GM19395 (cell line): ENCODE measurements at regions not wholly inside any gene's neighbourhood (a gene's known extent, or its start where the extent isn't known, plus 50 kb on each side); places are given as distances from the start of the nearest gene placed in this dataset.
"Not testable (repeated sequence)": the region's sequence is repeated elsewhere in the genome, so short reads cannot be mapped to it uniquely, and the experiment has no call there.

ENCODE experiments used
- ATAC-seq: cut with Tn5 transposase; IDR thresholded peaks from one replicate; pipeline ENCODE4 v1.9.1; 2021; ENCODE audit warnings: mild to moderate bottlenecking, moderate library complexity; ENCODE audit not compliant: unreplicated experiment

DNA sequence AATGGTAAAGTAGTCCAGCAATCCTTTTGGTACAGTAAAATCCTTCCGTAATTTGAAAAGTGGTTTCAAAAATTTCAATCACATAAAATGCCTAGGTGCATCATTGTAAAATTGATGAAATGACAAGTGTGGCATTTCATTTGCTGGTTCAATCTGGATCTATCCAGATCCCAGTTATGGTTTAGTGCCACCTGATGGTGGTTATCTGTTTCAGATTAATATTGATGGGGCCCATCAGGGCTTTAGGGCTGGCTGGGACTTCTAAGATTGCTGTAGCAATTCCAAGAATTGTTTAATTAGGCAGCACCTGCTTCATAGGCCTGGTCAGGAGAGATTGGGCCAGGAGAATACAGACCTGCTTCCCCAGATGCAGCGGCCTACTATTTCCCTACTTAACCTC lies 55.5 kb upstream of the PIK3C3 start:
- ATAC-seq: no peak

DNA sequence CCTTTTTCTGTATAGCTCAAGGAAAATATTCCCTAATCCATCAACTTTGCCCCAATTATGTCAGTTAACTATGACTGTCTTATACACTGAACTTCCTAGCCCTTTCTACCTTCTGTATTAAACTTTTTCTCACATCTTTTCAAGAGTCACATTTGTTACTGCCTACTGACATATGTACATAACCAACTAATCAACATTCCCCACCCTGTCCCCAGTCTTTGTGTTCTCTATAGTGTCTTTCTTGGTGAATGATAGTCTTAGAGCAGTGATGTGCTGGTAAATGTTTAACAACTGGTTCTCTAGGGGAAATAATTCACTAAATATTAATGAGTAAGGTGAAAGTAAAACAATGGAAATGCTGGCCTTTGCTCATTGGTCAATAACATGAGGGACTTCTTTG lies 61.6 kb upstream of the PIK3C3 start:
- no peak for ATAC-seq

DNA sequence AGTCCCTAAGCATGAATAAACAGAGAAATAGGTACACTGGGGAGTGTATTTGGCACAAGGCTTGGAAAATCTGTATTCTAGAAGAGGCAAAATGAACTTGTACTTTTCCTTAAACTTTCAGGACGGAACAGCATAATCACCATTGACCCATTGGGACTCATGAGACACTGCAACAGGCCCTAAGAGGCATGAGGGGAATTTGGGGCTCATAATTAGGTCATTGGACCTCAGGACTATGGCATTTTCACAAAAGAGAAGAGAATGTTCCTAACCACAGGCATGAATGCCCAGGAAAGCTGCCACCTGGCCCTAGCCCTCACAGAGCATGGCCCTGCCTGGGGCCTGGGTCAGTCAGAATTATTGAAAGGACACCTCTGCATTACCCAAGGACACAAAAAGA lies 67.9 kb upstream of the PIK3C3 start:
- no peak for ATAC-seq

DNA sequence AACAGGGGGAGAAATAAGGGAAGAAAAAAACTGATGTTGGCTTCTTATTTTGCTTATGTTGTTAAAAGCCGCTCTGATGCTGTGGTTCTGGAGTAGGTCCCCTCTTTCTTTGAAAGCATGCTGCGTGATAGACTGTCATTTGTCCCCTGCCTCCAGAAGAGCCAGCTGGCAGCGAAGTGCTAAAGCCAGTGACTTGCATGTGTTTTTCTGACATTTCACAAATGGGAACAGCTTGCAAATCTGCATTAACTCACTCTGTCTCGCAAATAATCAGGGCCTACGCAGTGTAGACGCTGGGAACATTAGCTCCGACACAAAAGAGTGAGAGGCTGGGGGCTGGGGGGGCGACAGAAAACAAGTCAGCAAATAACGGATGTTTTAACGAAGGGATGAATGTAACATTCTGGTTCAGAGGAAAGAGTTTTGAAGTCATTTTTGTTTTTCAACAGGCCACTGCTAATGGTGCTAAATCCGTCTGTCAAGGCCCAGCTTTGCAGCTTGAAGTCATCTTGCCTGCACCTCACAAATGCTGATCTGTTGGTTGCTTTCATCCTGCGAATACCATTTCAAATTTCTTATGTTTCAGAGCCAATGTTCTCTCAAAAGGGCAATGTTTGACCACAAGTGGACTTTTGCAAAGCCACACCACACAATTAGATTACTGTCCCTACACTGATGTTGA lies 68.8 kb upstream of the PIK3C3 start:
- ATAC-seq: no peak

DNA sequence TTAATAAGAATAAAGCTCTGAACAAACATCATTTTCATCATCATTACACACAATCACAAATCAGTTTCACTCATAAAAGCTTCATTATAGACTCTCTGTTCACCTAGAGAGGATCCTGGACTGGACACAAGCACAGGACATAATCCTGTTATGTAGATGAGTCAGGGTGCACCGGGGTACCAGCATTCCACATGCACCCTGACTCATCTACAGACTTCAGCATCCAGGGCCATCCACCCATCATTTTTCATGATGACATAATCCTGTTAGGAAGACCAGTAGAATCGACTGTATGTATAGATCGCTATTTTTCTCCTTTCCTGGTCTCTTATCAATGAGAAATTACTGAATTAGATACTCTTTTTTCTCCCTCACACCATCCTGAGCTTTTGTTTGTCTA lies 73.7 kb upstream of the PIK3C3 start:
- no peak for ATAC-seq

DNA sequence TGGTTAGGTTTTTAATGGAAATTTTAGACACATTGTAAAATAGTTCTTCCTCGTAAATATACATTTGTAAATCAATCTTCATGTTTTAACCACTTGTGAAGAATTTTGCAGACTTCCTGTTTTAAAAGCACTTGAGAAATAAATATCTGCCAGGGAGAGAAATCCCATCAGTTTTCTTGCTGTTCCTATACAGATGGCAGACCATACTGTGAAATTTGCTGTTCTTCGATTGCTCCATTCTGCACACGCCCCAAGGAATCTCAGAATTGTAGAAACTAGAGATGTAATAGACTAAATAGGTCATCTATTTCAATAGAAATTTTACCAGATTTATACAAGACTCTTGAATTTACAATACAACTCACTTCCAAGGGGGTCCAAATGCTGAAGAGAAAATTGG lies 75.8 kb upstream of the PIK3C3 start:
- ATAC-seq: no peak

DNA sequence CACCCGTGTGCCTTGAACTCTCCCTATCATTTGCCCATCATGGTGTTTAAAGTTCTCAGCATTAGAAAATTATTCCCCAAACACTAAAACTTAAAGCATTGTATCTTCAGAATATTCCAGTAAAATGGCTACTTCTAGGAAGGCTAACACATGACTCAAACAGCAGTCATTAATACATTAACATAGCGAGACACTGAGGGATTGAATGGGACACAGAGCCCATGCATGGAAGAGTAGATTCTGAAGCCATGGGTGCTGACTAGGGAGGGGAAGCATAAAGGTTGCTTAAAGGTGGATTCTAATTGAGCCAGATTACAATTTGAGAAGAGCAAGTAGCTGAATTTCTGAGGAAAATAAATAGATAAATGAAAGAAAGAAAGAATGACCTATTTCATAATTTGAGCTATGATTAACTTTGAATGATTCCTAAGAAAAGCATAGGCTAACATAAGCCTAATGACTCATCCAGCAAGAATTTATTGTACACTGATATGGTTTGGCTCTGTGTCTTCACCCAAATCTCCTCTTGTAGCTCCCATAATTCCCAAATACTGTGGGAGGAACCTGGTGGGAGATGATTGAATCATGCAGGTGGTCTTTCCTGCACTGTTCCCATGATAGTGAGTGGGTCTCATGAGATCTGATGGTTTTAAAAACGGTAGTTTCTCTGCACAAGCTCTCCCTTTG lies 79.8 kb upstream of the PIK3C3 start:
- ATAC-seq: no peak

DNA sequence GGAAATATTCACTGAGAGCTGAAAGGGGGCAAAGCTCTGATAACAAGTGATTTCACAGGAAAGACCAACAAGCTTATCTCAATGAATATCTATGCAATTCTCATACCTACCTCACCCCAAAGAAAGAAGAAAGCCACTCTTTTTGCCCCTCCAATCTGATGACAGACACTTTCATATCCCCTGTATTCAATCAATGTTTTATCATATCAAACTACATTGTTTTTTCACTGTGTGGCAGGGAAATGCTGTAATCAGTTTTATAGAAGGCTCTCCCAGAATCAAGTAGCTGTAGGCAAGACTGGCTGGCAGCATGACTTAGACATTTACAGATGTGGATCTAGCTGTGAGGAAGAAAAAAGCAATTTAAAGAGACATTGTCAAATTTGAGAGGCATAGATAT lies 81.3 kb upstream of the PIK3C3 start:
- ATAC-seq: no peak

DNA sequence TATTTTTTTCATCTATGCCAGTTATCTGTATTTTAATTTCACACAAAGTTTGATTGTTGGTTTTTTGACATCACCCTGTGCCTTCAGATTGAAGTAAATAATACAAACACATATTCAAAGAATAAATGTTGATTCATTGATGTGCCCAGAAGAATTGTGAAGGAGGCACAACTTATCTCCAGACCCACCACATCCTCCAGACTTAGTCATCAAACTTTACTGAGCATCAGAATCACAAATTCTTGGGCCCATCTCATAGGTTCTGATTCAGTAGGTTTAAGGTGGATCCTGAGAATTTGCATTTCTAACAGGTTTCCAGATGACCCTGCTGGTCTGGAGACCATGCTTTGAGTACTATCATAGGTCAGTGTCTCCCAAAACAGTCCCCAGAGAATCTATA lies 82.8 kb upstream of the PIK3C3 start:
- ATAC-seq: no peak

DNA sequence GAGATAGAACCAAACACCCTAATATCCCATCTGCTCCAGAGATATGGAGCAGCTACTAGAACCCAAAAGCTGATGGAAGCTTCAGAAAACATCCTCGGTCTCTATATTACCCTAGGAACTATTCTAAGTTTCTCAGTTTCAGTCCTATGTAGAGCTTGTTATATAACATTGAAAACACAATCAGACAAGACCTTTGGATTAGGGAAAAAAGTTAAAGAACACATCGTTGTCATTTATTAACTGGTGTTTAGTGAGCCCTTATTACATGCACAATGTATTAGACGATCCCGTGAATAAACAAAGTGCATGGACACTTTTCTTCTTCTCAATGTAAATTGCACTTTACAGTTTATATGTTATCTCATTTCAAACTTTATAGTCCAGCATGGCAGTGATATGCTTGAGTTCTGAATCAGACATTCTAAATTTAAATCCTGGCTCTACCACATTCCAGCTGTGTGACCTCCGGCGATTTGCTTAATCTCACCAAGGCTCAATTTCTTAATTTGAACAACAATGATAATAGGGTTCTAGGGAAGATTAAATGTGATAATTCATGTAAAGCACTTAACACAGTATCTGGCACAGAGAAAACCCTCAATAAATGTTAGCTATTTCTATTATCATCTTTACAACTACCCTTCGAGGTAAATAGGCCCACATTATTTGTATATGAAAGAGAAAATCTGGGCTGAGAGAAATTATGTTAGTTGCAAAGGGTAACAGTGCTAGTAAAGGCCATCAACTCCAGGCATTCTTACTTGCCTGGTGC lies 83.6 kb upstream of the PIK3C3 start:
- ATAC-seq: no peak

DNA sequence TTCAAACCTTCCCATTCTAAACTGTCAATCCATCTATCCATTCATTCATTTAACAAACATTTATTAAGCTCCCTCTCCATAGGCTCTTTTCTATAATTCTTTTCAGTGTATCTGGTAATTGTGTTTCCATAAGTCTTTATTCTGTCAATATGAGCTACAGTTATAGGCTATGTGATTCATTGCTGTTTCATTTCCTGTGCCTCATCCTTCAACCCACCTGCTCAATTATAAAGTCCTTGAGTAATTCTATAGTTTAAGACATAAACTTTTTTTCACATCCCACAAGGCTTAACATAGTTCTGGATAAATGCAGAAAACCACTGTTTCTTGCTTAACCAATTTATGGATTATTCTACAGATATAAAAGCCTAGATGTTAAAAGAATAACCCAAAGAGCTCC lies 84.2 kb upstream of the PIK3C3 start:
- no peak for ATAC-seq

DNA sequence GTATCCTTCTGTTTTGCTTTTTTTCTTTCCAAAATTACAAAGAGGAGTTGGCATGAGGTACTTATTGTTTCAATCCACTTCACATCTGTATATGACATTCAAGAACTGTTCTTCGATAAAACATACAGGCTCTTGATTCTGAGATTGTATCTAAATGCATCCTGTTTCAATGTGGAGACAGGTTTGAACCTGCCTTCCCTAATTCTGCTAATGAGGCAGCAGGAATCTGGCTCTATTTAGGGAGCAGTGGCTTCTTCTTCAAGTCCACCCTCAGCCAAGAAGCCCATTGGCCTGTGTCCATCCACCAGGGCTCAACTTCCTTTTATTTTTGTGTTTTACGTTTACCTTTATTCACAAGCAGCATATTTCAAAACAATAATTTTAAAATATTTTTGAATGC lies 84.8 kb upstream of the PIK3C3 start:
- ATAC-seq: no peak

DNA sequence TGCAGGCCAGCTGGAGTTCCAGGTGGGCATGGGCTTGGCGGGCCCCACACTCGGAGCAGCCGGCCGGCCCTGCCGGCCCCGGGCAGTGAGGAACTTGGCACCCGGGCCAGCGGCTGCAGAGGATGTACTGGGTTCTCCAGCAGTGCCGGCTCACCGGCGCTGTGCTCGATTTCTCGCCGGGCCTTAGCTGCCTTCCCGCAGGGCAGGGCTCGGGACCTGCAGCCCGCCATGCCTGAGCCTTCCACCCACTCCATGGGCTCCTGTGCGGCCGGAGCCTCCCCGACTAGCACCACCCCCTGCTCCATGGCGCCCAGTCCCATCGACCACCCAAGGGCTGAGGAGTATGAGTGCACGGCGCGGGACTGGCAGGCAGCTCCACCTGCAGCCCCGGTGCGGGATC lies 89.2 kb upstream of the PIK3C3 start:
- ATAC-seq: not testable (repeated sequence)

DNA sequence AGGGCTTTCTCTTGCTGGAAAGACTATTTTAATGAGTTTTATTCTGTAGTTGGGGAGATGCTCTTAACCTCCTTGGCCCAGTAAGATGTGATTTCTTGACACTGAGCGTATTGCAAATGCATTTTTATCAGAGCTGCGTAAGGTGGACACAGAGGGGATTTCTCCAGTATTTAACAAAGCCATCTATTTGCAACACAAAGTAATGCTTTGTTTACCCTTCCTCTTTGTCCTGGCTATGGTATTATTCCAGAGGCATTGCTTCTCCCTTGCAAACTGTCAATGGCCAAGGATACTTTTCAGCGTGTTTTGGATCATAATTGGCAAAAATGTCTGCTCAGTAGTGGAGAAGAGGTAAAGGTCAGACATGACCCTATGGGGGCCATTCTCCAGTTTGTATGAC lies 90.8 kb upstream of the PIK3C3 start:
- no peak for ATAC-seq

DNA sequence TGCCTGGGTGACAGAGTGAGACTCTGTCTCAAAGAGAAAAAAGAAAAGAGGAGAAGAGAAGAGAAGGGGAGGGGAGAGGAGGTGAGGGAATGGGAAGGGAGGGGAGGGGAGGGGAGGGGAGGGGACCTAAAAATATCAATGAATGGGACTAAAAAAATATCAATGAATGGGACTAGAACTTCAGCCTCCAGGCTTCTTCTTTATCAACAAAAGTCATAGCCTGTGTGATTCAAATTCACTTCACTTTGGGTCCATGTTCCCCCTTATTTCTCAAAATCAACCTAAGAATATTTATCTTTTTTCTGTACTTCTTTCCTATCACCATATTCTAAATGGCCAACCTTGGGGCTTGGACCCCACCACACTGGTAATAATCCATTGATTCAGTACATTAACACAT lies 92.1 kb upstream of the PIK3C3 start:
- ATAC-seq: no peak

DNA sequence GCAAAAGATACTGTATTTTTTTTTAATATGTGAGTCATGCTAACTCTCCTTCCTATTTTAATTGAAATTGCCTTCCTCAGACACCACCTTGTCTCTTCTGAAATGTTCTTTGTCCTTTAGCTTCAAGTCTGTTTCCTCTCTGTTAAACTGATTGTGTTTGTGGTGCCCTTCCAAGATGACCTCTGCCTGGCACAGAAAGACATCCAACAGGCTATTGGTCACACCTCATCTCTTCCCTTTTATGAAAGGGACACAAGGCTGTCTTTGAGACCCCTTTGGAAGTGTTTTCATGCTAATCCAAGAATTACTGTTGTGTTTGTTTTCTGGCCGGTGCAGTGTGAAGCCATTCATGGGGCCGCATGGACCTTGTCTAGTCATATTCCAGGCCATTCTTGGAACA lies 94.0 kb upstream of the PIK3C3 start:
- ATAC-seq: no peak

DNA sequence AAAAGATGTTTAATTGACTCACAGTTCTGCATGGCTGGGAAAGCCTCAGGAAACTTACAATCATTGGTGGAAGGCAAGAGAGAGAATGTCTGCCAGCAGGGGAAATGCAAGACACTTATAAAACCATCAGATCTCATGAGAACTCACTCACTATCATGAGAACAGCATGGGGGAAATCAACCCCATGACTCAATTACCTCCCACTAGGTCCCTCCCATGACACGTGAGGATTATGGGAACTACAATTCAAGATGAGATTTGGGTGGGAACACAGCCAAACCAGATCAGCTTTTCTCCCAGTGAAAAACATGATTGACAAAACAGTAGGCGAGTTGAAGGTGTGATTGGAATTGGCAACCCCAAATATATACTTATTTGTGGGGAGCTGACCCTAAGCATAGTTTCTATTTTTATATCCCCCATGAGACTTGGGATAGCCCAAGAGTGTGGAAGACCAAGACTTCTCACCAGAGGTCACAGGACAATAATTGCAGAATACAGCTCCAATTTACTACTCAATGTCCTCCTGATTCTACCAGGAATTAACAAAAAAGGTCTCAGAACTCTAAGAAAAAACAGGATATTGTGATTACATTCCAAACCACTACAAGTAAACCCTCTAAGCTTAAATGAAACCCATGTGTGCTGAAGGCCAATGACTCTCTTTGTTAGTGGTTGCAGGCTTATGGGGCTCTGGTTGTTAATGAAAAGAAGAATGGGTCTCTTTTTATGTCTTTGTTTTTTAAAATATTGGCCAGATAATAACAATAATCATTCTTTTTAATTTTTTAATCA lies 96.1 kb upstream of the PIK3C3 start:
- no peak for ATAC-seq

DNA sequence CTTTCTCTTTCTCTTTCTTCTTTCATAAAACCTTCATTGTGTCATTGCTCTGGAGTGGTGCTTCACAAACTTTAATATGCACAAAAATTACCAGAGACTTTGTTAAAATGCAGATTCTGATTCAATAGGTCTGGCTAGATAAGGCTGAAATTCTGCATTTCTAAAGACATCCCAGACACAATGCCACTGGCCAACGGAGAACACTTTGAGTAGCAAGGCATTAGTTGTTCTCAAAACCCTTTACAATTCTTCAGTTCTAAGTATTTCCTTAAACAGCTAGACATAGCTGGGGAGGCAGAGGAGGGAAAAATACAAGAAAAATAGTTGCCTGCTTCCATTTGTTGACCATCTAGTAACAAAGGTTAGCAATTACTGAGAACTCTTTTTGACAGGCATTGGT lies 101.8 kb upstream of the PIK3C3 start:
- no peak for ATAC-seq

DNA sequence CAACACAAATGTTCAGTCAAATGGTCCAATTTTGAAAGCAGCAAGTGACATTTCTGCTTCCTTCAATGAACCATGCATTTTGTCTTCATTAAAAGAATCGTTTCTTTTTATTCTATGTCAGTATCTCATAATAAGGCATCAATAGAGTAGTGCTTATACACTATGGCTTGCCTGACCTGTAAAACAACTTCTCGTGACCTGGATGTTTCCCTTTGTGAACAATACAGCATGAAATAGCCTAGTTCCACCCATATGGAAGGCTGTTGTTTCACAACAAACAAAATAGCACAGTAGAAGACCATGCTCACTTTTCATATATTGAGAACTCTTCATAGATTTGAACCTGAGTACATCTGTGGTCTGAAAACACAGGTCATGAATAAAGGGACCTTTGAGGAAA lies 104.3 kb upstream of the PIK3C3 start:
- ATAC-seq: no peak

DNA sequence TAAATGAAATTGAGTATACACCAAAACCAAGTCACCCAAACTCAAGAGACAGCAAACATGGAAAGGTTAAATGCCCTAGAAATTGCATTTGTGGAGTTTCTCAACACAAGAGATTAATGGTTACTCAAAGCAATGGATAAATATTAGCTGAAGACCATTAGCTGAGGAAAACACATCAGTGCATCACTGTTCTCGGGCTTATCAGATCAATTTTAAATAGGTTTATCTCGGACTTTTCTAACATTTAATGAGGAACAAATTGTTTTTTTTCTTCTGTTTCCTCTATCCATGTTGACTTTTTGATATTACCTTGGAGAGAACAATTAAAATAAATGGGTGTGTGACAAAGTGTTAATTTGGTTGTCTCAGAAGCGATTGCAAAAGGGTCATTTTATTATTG lies 105.4 kb upstream of the PIK3C3 start:
- ATAC-seq: no peak

DNA sequence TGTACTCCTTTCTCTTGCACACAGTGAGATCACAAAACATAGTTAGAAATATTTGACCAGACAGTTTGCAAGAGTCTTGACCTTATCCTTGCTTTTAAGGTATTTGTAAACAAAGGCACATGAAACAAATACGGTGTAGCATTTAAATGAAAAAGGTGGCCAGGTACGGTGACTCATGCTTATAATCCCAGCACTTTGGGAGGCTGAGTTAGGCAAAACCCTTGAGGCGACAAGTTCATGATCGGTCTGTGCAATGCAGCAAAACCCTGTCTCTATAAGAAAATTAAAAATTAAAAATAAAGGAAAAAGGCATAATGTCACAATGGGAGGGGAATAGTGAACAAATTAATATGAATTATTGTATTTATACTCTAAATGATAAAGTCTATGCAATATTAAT lies 109.5 kb upstream of the PIK3C3 start:
- no peak for ATAC-seq
